ENCODE measurements at regions not wholly inside any gene's neighbourhood (a gene's known extent, or its start where the extent isn't known, plus 50 kb on each side); places are given as distances from the start of the nearest gene placed in this dataset.
"Not testable (repeated sequence)": the region's sequence is repeated elsewhere in the genome, so short reads cannot be mapped to it uniquely, and the experiment has no call there.

DNA sequence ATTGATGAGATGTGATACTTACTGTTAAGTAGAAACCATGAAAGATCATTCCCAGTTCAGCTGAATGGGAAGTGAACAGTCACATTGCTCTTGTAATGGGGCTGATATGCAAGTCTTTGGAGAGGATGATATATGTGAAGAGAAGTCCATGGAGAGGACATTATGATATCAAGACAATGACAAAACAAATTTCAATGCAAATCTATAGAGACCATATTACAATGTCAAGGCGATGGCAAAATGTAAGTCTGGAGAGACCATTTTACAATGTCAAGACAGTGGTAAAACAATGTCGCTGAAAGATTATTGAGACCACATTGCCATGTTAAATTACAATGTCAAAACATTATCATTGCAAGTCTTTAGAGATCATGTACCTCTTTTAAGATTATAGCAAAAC is 277.1 kb upstream of the MEIS2 start:
- H3K4me3 ChIP-seq (ENCODE audit: low read depth, low read length), result no peak overlapping the region
- no peak for DNase-seq (ENCODE audit: low read depth)

DNA sequence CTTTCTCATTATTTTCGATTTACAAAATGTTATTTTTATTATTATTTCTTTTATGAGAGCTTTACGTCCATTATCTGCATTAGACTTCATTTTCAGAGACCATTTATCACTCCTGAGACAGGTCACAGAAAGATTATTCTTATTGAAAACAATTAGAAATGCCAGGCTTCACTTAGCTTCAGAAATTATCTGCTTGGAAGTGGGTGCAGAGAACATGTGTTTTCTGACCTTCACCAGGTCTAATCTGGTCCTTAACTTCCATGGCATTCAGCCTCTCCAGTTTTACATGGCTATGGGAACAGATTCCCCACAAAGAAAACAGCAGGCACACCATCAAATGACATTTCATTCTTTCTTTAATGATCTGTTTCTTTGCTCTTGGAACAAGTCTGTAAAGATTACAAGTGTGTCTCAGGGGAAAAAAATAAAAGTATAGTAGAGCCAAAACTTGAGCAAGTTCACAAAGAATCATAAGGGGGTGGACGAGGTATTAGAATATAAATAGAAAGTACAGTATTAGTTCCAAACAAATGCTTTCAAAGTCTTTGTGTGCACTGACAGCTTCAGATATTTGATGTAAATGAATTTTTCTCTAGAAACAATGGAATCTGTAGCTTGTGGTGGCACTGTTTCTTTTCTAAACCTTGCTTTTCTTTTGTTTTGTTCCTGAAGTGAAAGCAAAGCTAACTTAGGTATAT is 294.2 kb upstream of the MEIS2 start:
- no peak for DNase-seq (ENCODE audit: low read depth)
- H3K4me3 ChIP-seq (ENCODE audit: low read depth, low read length), result no peak overlapping the region

DNA sequence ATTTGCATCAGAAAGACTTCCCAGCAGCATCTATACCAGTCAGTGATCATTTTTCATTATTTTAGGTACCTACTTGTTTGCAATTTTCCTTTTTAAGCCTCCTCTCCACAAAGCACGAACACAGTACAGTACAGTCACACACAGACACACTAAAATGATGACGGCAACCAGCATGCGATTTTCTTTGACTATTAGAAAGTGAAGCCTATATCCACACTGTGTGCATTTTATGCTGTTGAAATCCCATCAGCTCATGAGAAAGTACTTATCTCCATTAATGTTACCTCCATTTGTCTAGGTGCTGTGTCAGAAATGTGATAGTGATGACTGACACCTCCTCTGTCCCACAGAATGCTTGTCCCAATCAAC is 294.7 kb upstream of the MEIS2 start:
- no peak overlapping the region for H3K4me3 ChIP-seq (ENCODE audit: low read depth, low read length)
- DNase-seq (ENCODE audit: low read depth), result no peak

DNA sequence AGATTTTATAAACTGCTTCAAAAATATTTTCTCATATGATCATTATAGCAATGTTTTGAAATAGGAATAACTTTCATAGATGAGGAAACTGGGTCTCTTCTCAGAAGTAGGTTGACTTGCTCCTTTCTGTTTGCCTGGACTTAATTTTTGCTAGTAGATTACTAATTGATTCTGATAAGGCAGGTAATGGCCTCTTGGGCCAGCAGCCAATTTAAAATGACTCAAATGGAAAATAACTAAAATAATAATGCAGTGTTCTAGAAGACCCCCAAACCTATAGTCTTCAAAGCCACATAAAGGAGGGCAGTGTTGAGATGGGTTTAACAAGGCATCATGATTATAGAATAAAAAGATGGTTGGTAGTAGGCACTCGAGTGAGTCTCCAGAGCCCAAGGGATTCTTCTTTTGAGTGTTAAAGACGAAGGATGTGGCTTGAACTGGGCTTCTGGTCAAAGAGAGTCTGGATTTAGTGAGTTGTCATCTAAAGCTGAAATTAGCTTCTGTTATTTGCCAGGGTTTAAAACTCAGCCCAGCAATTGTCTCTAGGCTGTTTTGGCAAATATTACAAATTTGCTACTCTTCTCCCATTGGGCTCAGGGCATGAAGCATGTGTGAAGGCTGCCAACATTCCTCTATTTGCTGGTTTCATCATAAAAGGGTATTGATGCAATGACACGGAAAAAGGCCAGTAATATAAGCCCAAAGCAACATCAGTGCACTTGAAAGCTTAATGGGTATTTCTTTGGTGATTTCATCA is 297.1 kb upstream of the MEIS2 start:
- H3K4me3 ChIP-seq (ENCODE audit: low read depth, low read length), result no peak overlapping the region
- DNase-seq (ENCODE audit: low read depth), result no peak

DNA sequence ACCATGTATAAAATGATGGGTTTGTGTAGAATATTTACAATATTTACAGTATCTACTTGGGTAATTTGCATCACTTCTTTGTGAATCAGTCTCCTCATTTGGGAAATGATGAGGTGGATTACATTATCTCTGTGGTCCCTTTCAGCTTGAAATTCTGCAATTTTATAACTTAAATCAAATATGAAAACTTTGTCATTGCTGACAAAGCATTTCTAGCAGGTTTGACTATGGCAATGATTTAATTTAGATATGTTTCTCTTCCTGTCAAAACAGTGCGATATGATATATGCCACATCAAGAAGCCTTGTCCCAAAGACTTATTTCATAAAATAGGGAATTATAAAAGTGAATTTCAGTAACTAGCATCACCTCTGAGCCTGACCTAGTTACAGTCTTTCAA is 315.8 kb upstream of the MEIS2 start:
- DNase-seq (ENCODE audit: low read depth), result no peak

DNA sequence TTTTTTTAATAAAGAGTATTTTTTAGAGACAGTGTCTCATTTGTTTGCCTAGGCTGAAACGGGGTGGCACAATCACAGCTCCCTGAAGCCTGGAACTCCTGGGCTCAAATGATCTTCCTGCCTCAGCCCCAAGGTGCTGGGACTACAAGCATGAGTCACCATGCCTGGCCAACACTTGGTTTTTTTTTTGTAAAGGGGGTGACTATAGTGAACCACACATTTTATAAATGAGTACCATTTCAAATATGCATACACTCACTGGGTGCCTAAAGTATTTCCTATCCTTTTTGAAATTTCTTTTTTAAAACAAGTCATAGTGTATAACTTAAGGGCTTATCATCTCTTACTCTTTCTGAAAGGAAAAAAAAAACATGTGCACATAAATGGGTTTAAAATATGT is 325.2 kb upstream of the MEIS2 start:
- no peak for DNase-seq (ENCODE audit: low read depth)
- no peak overlapping the region for H3K4me3 ChIP-seq (ENCODE audit: low read depth, low read length)

More for the DNA sequence above, 315.8 kb upstream of the MEIS2 start:
- no peak overlapping the region for H3K4me3 ChIP-seq (ENCODE audit: low read depth, low read length)

DNA sequence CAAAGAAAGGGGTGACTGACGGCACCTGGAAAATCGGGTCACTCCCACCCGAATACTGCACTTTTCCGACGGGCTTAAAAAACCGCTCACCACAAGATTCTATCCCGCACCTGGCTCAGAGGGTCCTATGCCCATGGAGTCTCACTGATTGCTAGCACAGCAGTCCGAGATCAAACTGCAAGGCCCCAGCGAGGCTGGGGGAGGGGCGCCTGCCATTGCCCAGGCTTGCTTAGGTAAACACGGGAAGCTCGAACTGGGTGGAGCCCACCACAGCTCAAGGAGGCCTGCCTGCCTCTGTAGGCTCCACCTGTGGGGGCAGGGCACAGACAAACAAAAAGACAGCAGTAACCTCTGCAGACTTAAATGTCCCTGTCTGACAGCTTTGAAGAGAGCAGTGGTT is 327.0 kb upstream of the MEIS2 start:
- DNase-seq (ENCODE audit: low read depth), result not testable (repeated sequence)

DNA sequence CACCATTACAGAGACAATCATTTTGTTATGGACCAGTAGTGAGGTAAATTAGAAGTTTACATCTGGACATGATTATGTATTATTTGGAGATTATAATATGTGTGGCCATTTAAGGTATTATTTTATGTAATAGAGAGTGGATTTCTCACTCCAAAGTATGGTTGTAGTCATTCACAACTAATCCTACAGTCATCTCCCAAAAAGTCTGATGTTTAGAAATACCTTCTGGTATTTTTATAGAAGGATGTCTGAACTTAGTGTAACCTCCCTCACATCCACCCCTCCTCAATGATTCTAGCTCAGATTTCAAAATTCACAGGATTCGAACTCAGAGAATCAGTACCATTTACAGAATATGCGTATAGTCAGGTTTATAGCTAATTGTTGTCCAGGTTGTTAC is 346.6 kb upstream of the MEIS2 start:
- H3K4me3 ChIP-seq (ENCODE audit: low read depth, low read length), result no peak overlapping the region
- DNase-seq (ENCODE audit: low read depth), result no peak

More for the DNA sequence above, 327.0 kb upstream of the MEIS2 start:
- H3K4me3 ChIP-seq (ENCODE audit: low read depth, low read length), result not testable (repeated sequence)

DNA sequence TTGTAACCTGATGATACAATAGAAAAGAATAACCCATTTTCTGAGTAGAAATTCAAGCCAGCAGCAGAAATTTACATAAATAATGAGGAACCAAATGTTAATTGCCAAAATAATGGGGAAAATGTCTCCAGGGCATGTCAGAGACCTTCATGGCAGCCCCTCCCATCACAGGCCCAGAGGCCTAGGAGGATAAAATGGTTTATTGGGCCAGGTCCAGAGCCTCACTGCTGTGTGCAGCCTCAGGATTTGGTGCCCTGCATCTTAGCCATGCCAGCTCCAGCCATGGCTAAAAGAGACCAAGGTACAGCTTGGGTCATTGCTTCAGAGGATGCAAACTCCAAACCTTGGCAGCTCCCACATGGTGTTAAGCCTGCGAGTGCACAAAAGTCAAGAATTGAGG is 352.1 kb upstream of the MEIS2 start:
- no peak for DNase-seq (ENCODE audit: low read depth)
- no peak overlapping the region for H3K4me3 ChIP-seq (ENCODE audit: low read depth, low read length)

DNA sequence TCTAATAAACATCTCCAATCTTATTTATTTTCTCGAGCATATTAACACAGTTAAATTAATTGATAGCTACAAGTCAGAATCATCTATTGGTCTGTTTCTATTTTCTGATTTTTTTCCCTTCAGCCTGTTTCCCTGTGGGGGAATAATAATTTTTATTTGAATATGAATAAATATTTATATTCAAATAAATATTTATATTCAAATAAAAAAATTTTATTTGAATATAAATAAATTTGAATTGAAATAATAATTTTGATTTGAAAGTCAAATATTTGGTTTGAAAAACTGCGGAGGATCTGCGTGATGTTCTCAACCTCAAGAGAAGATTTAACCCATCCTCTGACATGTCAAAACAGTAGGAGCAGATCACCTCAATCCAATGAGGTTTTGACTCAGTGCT is 380.1 kb upstream of the MEIS2 start:
- no peak overlapping the region for H3K4me3 ChIP-seq (ENCODE audit: low read depth, low read length)
- DNase-seq (ENCODE audit: low read depth), result no peak

DNA sequence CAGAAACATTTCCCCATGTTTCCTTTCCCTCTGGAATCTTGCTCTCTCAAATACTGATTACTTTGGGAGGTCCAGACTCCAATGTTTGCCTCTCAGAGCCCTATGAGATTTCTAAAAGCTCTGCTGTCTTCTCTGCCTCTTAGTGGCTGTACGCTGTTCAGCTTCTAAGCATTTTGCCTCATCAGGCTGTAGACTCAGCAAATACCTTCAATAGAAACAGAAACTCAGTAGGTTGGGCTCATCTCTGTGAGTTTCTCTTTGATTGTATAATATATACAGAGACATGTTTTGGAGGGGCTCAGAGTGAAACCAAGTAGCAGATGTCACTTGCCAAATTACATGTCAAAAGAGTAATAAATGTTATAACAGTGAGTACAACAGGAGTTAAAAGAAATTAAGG is 380.8 kb upstream of the MEIS2 start:
- H3K4me3 ChIP-seq (ENCODE audit: low read depth, low read length), result no peak overlapping the region

DNA sequence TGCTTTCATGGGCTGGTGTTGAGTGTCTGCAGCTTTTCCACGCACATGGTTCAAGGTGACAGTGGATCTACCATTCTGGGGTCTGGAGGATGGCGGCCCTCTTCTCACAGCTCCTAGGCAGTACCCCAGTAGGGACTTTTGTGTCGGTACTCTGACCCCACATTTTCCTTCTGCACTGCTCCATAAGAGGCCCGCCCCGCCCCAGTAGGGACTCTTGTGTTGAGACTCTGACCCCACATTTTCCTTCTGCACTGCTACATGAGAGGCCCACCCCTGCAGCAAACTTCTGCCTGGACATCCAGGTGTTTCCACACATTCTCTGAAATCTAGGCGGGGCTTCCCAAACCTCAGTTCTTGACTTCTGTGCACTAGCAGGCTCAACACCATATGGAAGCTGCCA is 383.4 kb upstream of the MEIS2 start:
- no peak for DNase-seq (ENCODE audit: low read depth)
- no peak overlapping the region for H3K4me3 ChIP-seq (ENCODE audit: low read depth, low read length)

More for the DNA sequence above, 380.8 kb upstream of the MEIS2 start:
- no peak for DNase-seq (ENCODE audit: low read depth)

DNA sequence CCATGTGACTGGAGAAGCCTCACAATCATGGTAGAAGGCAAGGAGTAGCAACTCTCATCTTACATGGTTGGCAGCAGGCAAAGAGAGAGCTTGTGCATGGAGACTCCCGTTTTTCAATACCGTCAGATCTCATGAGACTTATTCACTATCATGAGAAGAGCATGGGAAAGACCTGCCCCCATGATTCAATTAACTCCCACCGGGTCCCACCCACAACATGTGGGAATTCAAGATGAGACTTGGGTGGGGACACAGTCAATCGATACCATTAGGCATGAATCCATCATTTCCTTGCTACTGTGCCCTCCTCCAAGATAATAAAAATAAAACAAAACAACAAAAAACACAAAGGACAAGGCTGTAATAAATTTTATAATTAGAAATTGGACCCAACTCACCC is 384.7 kb upstream of the MEIS2 start:
- DNase-seq (ENCODE audit: low read depth), result no peak
- H3K4me3 ChIP-seq (ENCODE audit: low read depth, low read length), result no peak overlapping the region

DNA sequence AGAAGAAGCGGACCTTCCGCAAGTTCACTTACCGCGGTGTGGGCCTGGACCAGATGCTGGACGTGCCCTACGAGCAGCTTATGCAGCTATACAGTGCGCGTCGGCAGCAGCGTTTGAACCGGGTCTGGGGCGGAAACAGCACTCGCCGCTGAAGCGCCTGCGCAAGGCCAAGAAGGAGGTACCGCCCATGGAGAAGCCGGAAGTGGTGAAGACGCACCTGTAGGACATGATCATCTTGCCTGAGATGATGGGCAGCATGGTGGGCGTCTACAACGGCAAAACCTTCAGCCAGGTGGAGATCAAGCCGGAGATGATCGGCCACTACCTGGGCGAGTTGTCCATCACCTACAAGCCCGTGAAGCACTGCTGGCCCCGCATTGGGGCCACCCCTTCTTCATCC is 390.4 kb upstream of the MEIS2 start:
- H3K4me3 ChIP-seq (ENCODE audit: low read depth, low read length), result no peak overlapping the region
- DNase-seq (ENCODE audit: low read depth), result no peak

DNA sequence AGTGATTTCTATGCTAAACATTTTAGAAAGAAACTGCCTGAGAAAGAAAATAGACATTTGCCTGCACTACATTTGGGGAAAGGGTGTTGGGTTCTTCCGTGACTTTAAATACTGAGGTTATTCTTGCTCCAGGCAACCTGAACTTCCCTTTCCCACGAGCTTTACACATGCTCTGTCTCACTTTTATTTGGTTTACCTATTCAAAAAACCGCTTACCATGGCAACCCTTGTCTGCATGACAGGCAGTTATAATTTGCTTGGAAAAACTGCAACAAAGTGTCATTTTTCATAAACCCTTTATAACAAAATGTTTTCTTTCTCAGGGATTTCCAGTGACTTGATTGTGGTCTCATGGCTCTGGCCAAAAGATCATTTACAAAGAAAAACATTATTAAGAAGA is 416.3 kb upstream of the MEIS2 start:
- DNase-seq (ENCODE audit: low read depth), result no peak
- H3K4me3 ChIP-seq (ENCODE audit: low read depth, low read length), result no peak overlapping the region

DNA sequence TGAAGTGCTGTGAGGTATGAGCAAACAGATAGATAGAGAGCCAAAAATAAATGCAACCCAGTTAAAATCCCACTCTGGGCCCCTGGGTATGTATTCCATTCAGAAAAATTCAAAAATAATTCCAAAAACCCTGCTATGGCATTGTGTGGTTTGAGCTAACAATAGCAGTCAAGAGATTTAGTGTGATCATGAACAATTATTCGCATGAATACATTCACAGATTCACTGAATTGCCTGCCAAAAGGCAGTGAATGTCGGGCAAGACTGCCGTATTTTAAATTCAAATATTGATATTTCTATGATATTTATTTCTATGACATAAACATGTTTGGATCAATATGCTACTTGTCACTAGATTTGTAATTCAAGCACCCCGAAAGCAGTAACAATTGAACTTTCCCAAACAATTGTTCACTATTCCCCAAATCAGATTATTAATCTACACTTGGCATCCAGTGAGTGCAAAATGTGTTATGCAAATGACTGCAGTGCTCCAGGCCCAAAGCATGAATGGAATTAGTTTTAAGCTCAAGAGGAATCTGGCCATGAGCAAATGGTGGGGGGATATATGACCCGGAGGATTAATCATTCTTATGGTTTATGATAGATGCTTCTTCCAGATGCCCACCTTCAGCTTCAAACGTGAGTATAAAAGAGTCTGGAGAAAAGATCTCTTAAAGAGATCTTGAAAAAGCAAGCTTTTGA is 417.0 kb upstream of the MEIS2 start:
- DNase-seq (ENCODE audit: low read depth), result no peak
- no peak overlapping the region for H3K4me3 ChIP-seq (ENCODE audit: low read depth, low read length)

DNA sequence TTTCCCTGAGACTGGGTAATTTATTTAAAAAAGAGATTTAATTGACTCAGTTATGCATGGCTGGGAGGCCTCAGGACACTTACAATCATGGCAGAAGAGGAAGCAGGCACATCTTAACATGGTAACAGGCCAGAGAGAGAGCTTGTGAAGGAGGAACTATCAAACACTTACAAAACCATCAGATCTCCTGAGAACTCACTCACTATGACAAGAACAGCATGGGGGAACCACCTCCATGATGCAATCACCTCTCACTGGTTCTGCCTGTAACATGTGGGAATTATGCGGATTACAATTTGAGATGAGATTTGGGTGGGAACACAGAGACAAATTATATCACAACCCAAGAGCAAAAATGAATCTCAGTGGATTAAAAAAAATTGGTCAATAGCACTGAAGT is 416.0 kb upstream of the TMCO5A start:
- no peak overlapping the region for H3K4me3 ChIP-seq (ENCODE audit: low read depth, low read length)
- no peak for DNase-seq (ENCODE audit: low read depth)

DNA sequence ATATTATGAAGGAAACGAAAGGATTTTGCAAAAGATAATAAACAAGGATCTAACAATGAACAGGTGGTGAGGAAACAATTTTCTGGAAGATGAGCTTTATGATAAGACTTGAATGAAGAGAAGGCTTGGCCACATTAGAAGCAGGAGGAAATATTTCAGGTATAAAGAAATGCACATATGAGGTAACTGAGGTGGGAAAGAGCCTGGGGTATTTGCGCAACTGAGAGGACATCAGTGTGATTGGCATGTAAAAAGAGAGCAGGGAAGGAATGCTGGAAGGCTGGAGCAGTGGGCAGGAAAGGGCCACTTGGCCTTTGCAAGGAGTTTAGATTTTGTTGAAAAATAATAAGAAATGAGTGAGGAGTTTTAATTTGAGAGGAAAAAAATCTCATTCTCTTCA is 414.4 kb upstream of the TMCO5A start:
- DNase-seq (ENCODE audit: low read depth), result no peak
- no peak overlapping the region for H3K4me3 ChIP-seq (ENCODE audit: low read depth, low read length)

DNA sequence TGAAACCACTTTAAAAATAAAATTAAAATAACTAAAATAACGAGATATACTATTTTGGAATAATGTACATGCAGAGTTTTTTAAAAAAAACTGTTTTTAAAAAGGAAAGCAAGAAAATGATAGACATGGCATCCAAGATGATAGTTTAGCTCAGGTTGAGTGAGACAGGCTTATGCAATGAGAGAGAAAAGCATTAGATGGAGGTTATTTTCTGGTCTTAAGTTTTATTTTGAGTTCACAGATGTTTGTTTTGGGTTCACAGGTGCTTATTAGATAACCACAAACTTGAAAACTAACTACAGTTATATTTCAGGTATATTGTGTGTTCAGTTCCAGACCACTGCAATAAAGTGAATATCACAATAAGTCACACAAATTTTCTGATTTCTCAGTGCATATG is 413.6 kb upstream of the TMCO5A start:
- no peak overlapping the region for H3K4me3 ChIP-seq (ENCODE audit: low read depth, low read length)
- DNase-seq (ENCODE audit: low read depth), result no peak

DNA sequence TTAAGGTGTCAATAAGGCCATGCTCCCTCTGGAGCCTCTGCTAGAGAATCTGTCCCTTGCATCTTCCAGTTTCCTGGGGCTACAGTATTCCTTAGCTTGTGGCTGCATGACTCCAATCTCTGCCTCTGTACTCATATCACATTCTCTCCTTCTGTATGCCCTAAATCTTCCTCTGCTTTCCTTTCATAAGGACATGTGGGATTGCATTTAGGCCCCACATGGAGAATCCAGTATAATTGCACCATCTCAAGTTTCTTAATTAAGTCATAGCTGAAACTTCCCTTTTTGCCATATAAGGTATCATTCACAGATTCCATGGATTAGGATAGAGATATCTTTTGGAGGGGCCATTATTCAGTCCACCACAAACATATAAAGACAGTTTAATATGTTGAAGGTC is 409.8 kb upstream of the TMCO5A start:
- no peak overlapping the region for H3K4me3 ChIP-seq (ENCODE audit: low read depth, low read length)
- no peak for DNase-seq (ENCODE audit: low read depth)

DNA sequence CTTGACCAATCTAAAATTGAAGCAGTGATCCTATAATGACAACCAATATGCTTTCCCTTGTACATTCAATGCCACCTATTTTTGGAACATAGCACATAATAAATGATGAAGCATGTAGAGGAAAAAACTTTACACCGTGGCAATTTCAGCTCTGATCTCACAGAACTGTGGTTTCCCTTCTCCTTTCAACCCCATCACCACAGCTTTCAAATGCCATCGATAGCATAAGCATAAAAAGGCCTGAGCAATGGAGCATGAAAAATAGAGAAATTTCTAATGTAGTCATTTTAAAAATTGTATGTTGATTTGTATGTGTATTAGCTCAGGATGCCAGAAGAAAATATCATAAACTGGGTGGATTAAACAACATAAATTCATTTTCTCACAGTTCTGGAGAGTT is 406.0 kb upstream of the TMCO5A start:
- H3K4me3 ChIP-seq (ENCODE audit: low read depth, low read length), result no peak overlapping the region
- DNase-seq (ENCODE audit: low read depth), result no peak
